GM19468 (cell line): ENCODE measurements at regions not wholly inside any gene's neighbourhood (a gene's known extent, or its start where the extent isn't known, plus 50 kb on each side); places are given as distances from the start of the nearest gene placed in this dataset.
"Not testable (repeated sequence)": the region's sequence is repeated elsewhere in the genome, so short reads cannot be mapped to it uniquely, and the experiment has no call there.

Experiments used
- ATAC-seq: cut with Tn5 transposase; IDR thresholded peaks from one replicate; pipeline ENCODE4 v1.9.1; 2021; ENCODE audit warnings: mild to moderate bottlenecking, moderate library complexity, moderate number of reproducible peaks; ENCODE audit not compliant: unreplicated experiment; ENCODE audit errors: extremely low read depth

DNA sequence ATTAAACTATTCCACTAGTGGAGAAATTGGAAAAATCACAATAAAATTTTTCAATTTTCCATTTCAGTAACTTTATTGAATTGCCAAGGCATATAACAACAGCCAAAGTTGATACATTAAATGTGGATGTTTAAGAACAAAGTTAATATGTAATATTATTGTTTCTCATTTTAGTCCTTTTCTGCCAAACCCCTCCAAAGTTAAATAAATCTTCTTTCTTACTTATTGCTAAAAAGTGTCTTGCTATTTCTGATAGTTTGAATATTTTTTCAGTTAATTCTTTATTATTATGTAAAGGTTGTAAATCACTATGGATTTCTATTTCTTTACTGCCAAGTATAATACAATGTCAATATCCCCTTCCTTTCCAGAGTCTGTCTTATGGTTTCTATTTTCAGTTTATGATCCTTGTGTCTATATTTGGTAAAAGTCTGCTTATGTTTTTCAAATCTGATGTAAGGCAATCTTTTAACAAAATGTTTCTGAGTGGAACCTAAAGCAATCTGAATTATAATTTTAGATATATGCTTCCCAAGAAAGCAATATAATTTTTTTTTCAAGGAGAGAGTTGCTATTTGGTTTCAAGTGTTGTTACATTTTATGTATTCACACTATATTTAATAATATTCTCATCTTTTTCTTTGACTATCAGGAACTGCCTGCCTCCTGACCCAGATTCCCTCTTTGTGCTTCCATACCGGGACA lies 80.3 kb upstream of the RHOBTB1 start:
- ATAC-seq = no peak

DNA sequence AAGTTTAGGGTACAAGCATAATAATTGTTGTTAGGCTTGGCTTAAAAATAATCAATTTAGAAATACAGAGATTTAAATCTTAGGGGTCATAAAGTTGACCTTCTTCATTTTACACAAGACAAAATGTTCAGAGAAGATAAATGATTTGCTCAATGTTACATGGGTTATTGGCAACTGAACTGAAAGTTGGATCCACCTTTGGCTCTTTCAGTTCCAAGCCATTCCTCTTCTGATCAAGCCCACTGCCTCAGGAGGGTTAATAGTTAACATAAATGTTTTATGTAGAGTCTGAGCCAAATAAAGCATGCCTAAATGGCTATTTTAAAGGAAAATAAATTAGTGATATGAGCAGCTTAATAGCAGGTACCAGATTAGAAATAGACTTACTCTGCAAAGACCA lies 79.1 kb upstream of the RHOBTB1 start:
- no peak for ATAC-seq

DNA sequence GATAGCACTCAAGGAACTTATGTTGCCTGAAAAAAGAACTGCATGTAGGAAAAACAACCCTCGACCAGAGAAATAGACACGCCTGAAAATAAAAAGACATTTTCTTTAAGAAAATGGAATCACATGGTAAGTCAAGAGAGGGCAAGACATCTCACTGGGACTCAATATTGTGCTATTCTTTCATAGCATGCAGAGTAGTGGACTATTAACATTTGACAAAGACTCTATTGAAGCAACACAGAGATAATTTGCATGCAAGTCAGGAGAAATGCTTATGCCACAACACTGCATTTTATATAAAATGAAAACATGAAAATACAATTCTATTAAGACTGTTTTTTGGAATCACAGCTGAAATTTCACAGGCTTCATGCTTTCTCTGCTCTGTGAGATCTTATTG lies 77.9 kb upstream of the RHOBTB1 start:
- ATAC-seq = no peak

DNA sequence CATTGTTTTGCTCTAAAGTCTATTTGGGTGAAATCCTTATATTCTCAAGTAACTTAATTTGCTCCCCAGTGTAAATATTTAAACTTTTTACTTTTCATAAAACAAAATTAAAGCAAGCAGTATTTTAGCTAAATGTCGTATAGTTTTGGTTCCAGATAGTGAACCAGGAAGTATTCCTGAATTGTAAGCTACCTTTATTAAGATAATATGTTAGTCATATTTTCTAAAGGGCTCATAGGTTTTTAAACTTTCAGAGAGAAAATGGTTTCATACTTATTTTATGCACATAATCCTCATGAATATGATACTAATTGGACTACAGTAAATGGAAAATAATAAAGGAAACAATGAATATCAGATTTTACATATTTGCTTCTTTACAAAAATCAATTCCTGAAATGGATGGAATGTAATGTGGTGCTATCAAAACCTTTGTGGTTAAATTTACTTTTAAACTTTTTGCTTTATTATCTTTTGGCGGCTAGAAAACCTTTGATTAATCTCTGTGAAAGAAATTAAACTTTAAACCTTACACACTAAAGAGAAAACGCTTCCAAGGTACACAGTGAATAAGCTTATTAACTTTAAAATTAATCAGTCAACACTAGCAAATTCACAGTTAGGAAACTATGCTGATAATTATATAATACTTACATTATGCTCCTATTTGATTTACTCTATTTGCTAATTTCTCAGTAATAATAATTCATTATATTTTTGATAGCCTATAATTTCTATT lies 76.6 kb upstream of the RHOBTB1 start:
- no peak for ATAC-seq

DNA sequence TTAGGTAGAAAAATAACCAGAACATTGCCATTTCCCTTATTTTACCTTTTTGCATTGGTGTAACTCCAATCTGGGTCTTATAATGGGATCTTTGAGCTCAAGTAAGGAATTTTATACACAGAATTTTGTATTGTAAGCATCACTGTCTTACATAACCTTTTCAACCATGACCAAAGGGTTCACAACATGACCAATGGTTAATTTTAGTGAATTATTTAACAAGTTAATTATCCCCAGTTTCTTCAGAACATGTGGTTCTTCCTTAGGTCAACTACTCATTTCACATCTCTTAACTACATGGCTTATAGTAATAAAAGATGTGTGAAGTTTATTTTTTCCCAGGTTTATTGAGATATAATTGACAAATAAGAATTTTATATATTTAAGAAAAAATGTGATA lies 74.2 kb upstream of the RHOBTB1 start:
- no peak for ATAC-seq

DNA sequence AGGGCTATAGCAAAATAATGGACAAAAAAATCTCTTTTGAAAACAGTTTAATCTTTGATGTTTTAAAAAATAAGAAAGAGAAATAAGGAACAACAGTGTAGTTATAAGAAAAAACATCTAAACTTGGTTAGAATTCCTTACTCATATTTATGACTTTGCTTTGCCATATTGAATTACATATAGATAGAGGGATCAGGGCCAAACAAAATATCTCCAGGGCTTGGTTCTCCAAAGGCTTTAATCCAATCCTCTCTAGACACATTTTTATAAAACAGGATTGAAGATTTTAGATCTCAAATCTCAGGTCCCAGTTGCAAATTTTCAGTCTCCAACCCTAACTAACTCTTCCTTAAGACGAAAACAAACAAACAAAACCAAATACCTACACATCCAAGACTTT lies 72.6 kb upstream of the RHOBTB1 start:
- no peak for ATAC-seq

DNA sequence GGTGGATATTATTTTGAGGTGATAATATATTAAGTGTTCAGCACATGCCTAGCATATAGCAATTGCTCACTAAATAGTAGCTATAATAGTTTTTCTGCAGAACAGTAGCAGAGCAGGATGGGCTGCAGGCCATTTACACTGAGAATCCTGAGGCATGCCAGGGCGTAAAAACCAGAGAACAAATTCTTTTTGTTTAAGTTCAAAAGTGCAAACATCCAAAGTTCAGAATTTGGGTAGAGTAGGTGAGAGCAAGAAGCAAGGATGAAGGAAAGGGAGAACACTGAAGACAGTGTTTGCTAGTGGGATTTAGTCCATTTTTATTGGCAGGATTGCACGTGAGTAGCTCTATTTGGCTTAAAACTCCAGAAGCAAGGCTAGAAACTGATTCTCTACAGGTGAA lies 72.0 kb upstream of the RHOBTB1 start:
- no peak for ATAC-seq

DNA sequence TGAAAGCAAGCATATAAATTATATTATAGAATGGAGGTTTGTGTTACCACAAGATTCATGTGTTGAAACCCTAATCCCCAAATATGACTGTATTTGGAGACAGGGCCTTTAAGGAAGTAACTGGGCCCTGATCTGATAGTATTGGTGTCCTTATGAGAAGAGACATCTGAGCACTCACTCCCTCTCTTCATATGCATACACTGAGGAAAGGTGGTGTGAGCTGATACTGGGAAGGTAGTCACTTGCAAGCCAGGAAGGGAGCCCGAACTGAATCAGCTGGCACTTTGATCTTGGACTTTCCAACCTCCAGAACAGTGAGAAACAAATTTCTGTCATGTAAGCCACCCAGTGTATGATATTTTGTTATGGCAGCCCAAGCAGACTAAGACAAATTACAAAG lies 66.9 kb upstream of the RHOBTB1 start:
- ATAC-seq = no peak

DNA sequence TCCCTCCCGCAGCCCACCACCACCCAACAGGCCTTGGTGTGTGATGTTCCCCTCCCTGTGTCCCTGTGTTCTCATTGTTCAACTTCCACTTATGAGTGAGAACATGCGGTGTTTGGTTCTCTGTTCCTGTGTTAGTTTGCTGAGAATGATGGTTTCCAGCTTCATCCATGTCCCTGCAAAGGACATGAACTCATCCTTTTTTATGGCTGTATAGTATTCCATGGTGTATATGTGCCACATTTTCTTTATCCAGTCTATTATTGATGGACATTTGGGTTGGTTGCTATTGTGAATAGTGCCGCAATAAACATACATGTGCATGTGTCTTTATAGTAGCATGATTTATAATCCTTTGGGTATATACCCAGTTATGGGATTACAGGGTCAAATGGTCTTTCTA lies 59.1 kb upstream of the RHOBTB1 start:
- not testable (repeated sequence) for ATAC-seq

DNA sequence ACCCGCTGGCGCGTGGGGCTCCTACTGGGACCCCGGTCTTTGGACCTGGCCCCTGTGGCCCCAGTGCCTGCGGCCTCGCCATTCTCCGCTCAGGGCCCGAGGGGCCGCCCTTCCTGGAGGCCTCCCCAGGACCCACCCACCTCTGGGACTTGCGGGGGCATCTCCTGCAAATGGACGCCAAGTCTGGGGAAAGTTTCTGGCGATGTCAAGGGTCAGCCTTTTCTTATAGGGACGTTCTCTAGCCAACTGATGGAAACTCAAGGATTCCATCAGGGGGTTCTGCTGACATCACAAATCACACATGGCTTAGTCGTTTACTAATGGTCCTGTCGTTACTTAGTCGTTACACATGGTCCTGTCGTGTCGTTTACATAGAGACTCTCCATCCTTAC lies 57.7 kb upstream of the RHOBTB1 start:
- ATAC-seq = no peak

DNA sequence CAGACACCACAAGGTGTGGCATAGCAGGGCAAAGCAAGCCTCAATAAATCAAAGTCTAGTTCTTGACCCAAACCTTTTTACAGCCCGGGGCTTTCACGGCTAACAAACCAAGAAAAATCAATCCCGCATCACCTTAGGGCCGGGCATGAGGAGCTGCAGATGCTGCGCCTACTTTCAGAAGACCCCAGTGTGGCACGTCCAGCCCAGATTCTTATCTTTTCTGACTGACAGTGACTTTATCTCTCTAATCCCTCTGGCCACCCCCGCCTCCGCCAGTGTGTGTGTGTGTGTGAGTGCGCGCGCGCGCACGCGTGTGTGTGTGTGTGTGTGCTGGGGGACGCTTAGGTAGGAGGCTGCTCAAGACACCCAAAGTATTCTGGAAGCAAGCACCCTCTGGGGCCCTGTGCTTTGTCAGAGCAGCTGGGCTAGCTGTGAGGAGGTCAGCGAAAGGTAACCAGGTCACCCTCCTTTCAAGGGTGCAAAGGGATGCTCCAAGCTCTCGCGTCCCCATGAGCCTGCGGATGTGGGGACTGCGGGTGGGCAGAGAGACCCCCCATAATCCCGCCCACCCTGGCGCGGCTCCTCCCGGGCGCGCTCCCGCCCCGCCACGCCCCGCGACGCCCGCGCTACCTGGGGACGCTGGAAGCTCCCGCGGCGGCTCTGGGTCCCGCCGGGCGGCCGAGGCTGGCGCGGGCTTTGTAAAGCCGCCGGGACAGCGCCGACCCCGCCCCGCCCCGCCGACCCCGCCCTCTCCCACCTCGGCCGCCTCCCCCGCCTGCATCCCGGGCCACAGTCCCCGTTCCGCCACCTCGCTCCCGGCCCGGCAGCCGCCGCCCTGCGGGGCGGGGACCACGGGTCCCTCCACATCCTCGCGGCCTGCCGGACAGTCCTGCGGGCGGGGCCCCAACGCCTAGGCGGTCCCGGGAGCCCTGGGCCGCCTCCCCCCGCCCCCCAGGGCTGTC lies 57.1 kb upstream of the RHOBTB1 start:
- ATAC-seq = no peak

DNA sequence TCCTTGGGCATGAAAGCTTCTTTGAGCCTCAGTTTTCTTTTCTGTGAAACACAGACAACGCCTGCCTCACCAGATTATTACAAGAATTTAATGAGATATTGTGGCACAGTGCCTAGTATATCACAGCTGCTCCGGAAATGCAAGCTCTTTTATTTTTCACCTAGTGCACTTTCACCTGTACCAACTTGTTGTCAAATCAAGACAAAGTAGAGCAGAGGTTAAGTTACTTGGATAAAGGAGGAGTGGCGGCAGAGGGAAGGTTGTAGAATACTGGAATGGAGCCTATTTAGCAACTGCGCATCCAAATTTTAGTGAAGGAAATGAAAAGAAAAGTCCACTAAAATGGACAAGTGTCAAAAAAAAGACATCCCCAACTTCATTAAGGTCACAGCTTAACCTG lies 54.9 kb upstream of the RHOBTB1 start:
- ATAC-seq = no peak

DNA sequence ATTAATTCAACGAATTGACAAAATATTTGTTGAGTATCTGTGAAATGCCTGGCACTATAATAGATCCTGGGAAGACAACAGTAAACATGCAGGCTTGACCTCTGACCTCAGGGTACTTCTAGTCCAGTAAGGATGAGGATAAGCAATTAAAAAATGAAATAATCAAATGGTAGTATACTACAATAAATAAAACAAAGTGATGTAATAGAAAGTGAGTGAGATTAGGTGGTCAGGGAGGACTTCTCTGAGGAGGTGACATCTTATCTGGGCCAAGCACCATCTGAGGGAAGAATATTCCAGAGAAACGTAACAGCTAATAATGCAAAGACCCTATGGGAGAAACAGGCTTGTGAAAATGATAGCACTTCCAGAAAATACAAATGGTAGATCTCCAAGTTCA lies 50.1 kb upstream of the RHOBTB1 start:
- ATAC-seq = no peak
